Transverse colon (tissue), 4 donors: ENCODE measurements at regions not wholly inside any gene's neighbourhood (a gene's known extent, or its start where the extent isn't known, plus 50 kb on each side); places are given as distances from the start of the nearest gene placed in this dataset.

Source experiments
- CTCF ChIP-seq, 5 experiments: fragments of 200-600 bp in 3 of 5; fragments of 450-650 bp in 2 of 5; sonication (generic) in 3 of 5; IDR thresholded peaks; 1 replicate in 2 of 5; 2 replicates in 3 of 5; pipeline ENCODE4 v1.5.1; 2016 to 2017; ENCODE audit warnings: antibody characterized with exemption in 5 of 5, inconsistent platforms in 3 of 5, mild to moderate bottlenecking in 2 of 5, moderate library complexity in 1 of 5
- EP300 ChIP-seq: sonication (generic); formaldehyde crosslinking; IDR thresholded peaks from one replicate; pipeline ENCODE4 v1.6.1; 2017; ENCODE audit warnings: antibody characterized with exemption, low read depth
- POLR2A ChIP-seq: fragments of 450-650 bp; IDR thresholded peaks from one replicate; pipeline ENCODE4 v1.6.1; 2016; ENCODE audit warnings: antibody characterized with exemption, mild to moderate bottlenecking, moderate library complexity
- POLR2AphosphoS5 ChIP-seq, 3 donors: sonication (generic); formaldehyde crosslinking; IDR thresholded peaks; one replicate each; pipeline ENCODE4 v1.6.1; 2016; ENCODE audit warnings: antibody characterized with exemption in 3 of 3

GRCh38 chr10:83725567-83725966 is 413.7 kb upstream of the GHITM start:
- TF ChIP-seq CTCF (IDR thresholded peaks at IDR 0.05) (no peak), POLR2A (no peak), POLR2AphosphoS5 (IDR thresholded peaks at IDR 0.05) (no peak), EP300 (no peak)
